HCT116 (cell line): ENCODE measurements at regions not wholly inside any gene's neighbourhood (a gene's known extent, or its start where the extent isn't known, plus 50 kb on each side); places are given as distances from the start of the nearest gene placed in this dataset.

Experiments used
- CTCF ChIP-seq, 3 experiments: fragments of 200-600 bp in 1 of 3; sonication (generic) in 1 of 3; IDR thresholded peaks in 2 of 3; conservative IDR thresholded peaks in 1 of 3; 2 replicates each; pipeline ENCODE4 v1.5.1; 2012 to 2017; ENCODE audit warnings: low read depth in 2 of 3, low read length in 2 of 3, antibody characterized with exemption in 1 of 3, borderline replicate concordance in 1 of 3, control low read depth in 1 of 3, mild to moderate bottlenecking in 1 of 3, mixed read lengths in 1 of 3, mixed run types in 1 of 3, moderate library complexity in 1 of 3; ENCODE audit not compliant: insufficient read depth in 1 of 3
- ELF1 ChIP-seq: IDR thresholded peaks from 2 replicates; pipeline ENCODE4 v1.6.1; 2012; ENCODE audit warnings: low read depth, borderline replicate concordance
- EZH2 ChIP-seq: fragments of 200-600 bp; sonication (generic); IDR thresholded peaks from 2 replicates; pipeline ENCODE4 v1.6.1; 2017; ENCODE audit warnings: antibody characterized with exemption, mixed run types
- MAX ChIP-seq: IDR thresholded peaks from 2 replicates; pipeline ENCODE4 v1.6.1; 2012
- POLR2A ChIP-seq: IDR thresholded peaks from 2 replicates; pipeline ENCODE4 v1.7.0; 2011; ENCODE audit warnings: borderline replicate concordance; ENCODE audit not compliant: insufficient read depth, insufficient read length; ENCODE audit errors: extremely low read depth
- POLR2AphosphoS5 ChIP-seq: IDR thresholded peaks from 2 replicates; pipeline ENCODE4 v1.6.1; 2011; ENCODE audit warnings: mild to moderate bottlenecking, low read depth, low read length, moderate library complexity
- RAD21 ChIP-seq: IDR thresholded peaks from 2 replicates; pipeline ENCODE4 v1.6.1; 2012; ENCODE audit warnings: low read depth, mild to moderate bottlenecking
- SIN3A ChIP-seq: IDR thresholded peaks from 2 replicates; pipeline ENCODE4 v1.6.1; 2012; ENCODE audit warnings: low read depth
- ZNF274 ChIP-seq: fragments of 200-500 bp; sonication (Bioruptor generic); IDR thresholded peaks from 2 replicates; pipeline ENCODE4 v1.6.1; 2014; ENCODE audit warnings: mild to moderate bottlenecking, low read depth, low read length, inconsistent platforms

GRCh38 chr5:20088361-20088760 lies 100.4 kb upstream of the CDH18 start:
- TF ChIP-seq POLR2A (no peak), CTCF (IDR thresholded peaks at IDR 0.05 in 2 of 3, conservative IDR thresholded peaks at IDR 0.05 in 1 of 3; ENCODE audit: borderline replicate concordance in 1 of 3, insufficient read depth in 1 of 3, low read depth in 2 of 3, low read length in 2 of 3) (no peak), MAX (no peak), POLR2AphosphoS5 (no peak), ZNF274 (no peak), SIN3A (no peak), ELF1 (no peak), EZH2 (no peak), RAD21 (no peak)
